Ectodermal cell (in vitro differentiated cells): ENCODE measurements at regions not wholly inside any gene's neighbourhood (a gene's known extent, or its start where the extent isn't known, plus 50 kb on each side); places are given as distances from the start of the nearest gene placed in this dataset.

Source experiments
- H3K27ac ChIP-seq: 2 replicates; pipeline ENCODE4 v1.7.0; 2013; ENCODE audit warnings: mild to moderate bottlenecking, low read depth, low read length; ENCODE audit not compliant: insufficient read depth, poor library complexity, severe bottlenecking
- H3K27me3 ChIP-seq: 2 replicates; pipeline ENCODE4 v1.7.0; 2013; ENCODE audit warnings: mild to moderate bottlenecking, low read length; ENCODE audit not compliant: insufficient read depth, control insufficient read depth, poor library complexity, severe bottlenecking
- H3K36me3 ChIP-seq: one replicate; pipeline ENCODE4 v1.7.0; 2013; ENCODE audit warnings: low read length; ENCODE audit not compliant: control insufficient read depth, insufficient read depth
- H3K4me1 ChIP-seq: one replicate; pipeline ENCODE4 v1.7.0; 2013; ENCODE audit warnings: low read length; ENCODE audit not compliant: control insufficient read depth, insufficient read depth
- H3K4me3 ChIP-seq: 2 replicates; pipeline ENCODE4 v1.7.0; 2013; ENCODE audit warnings: low read depth, low read length, control low read depth; ENCODE audit not compliant: insufficient read depth
- H3K9me3 ChIP-seq: 2 replicates; pipeline ENCODE4 v1.7.0; 2013; ENCODE audit warnings: mild to moderate bottlenecking, low read length, moderate library complexity; ENCODE audit not compliant: control insufficient read depth
- WGBS, 2 experiments: methylation state at CpG; one replicate each; pipeline ENCODE4 v1.1.7; 2013; ENCODE audit warnings: missing lambda C conversion rate in 2 of 2; 5-methylcytosine and 5-hydroxymethylcytosine counted together

DNA sequence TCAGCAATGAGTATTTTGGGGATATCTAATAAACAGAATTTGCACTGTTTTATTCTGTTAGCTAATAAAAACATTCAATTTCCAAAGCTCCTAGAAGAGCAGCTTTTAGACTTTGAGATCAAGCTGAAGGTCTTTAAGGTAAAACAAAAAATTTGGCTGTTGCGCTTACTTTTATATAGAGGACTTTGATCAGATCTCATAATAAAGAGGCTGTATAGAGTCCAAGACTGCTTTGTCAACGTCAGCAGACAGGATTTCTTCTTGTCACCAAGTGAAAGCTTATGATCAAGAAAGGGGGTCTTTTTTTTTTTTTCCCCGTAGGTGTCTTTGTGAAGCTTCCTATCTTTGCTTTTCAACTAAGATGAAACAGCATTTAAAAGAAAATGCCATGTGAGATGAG lies 556.5 kb upstream of the SLC35B3 start:
- Histone ChIP-seq H3K4me1 (no peaks in the 10 kb centered on the region), H3K27me3 (no peaks in the 10 kb centered on the region), H3K36me3 (no peaks in the 10 kb centered on the region), H3K4me3 (no peak overlapping the region), H3K27ac (no peak overlapping the region), H3K9me3 (no peaks in the 10 kb centered on the region)
- WGBS, 2 experiments, result 63 to 70% methylated on average over 2 to 3 of the region's 3 CpGs

DNA sequence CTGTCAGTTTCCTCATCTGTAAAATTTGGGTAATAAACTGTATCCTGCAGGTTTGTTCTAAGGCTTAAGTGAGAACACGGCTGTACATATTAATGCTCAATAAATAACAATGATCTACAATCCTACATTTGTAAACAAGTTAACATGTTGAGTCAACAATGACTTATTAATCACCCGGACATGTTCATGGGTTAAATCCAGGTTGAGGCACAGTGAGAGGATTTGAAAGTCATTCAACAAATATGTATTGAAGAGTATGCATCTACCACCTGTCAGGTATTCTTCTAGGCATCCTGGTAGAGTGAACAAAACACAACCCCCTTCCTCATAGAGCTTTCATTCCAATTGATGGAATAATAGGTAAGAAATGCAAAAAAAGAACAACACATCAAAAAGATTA lies 554.7 kb upstream of the SLC35B3 start:
- H3K36me3 ChIP-seq, result no peaks in the 10 kb centered on the region
- H3K27me3 ChIP-seq, result no peaks in the 10 kb centered on the region
- 83 to 100% methylated on average over 1 to 2 of the region's 2 CpGs for WGBS, 2 experiments

GRCh38 chr6:8983202-8983688 lies 547.9 kb upstream of the SLC35B3 start:
- Histone ChIP-seq H3K27ac (no peak overlapping the region), H3K36me3 (no peaks in the 10 kb centered on the region), H3K4me1 (peaks cover 5% of the 10 kb centered on the region), H3K27me3 (peaks cover 13% of the 10 kb centered on the region), H3K4me3 (no peak overlapping the region), H3K9me3 (no peaks in the 10 kb centered on the region)
- WGBS, 2 experiments, result 9 to 10% methylated on average over 10 of the region's 10 CpGs

More for the DNA sequence above, 554.7 kb upstream of the SLC35B3 start:
- Histone ChIP-seq H3K27ac (no peak overlapping the region), H3K4me1 (no peaks in the 10 kb centered on the region), H3K4me3 (no peak overlapping the region), H3K9me3 (no peaks in the 10 kb centered on the region)

- Histone ChIP-seq H3K27me3 (peaks cover 13% of the 10 kb centered on the region), H3K4me3 (no peak overlapping the region), H3K36me3 (no peaks in the 10 kb centered on the region), H3K27ac (no peak overlapping the region), H3K9me3 (no peaks in the 10 kb centered on the region), H3K4me1 (peaks cover 5% of the 10 kb centered on the region)
- WGBS, 2 experiments, result 82 to 84% methylated on average over 9 of the region's 9 CpGs
Measured at GRCh38 chr6:8982668-8983067, 547.3 kb upstream of the SLC35B3 start.

GRCh38 chr6:8973395-8973794 lies 538.0 kb upstream of the SLC35B3 start:
- no peak overlapping the region for H3K4me3 ChIP-seq
- no peak overlapping the region for H3K27ac ChIP-seq
- H3K36me3 ChIP-seq, result no peaks in the 10 kb centered on the region
- H3K27me3 ChIP-seq, result no peaks in the 10 kb centered on the region
- no peaks in the 10 kb centered on the region for H3K4me1 ChIP-seq
- H3K9me3 ChIP-seq, result no peaks in the 10 kb centered on the region

GRCh38 chr6:8969747-8970146 lies 534.4 kb upstream of the SLC35B3 start:
- Histone ChIP-seq H3K27ac (no peak overlapping the region), H3K4me3 (no peak overlapping the region), H3K4me1 (no peaks in the 10 kb centered on the region), H3K9me3 (no peaks in the 10 kb centered on the region), H3K27me3 (no peaks in the 10 kb centered on the region), H3K36me3 (no peaks in the 10 kb centered on the region)

GRCh38 chr6:8958894-8959511 lies 523.7 kb upstream of the SLC35B3 start:
- Histone ChIP-seq H3K36me3 (no peaks in the 10 kb centered on the region), H3K27ac (no peak overlapping the region), H3K4me3 (no peak overlapping the region), H3K27me3 (no peaks in the 10 kb centered on the region), H3K9me3 (no peaks in the 10 kb centered on the region), H3K4me1 (no peaks in the 10 kb centered on the region)

GRCh38 chr6:8953310-8953709 lies 518.0 kb upstream of the SLC35B3 start:
- Histone ChIP-seq H3K4me3 (no peak overlapping the region), H3K4me1 (no peaks in the 10 kb centered on the region), H3K27me3 (no peaks in the 10 kb centered on the region), H3K36me3 (no peaks in the 10 kb centered on the region), H3K9me3 (no peaks in the 10 kb centered on the region), H3K27ac (no peak overlapping the region)
- WGBS, 2 experiments, result 62 to 73% methylated on average over 2 of the region's 2 CpGs

DNA sequence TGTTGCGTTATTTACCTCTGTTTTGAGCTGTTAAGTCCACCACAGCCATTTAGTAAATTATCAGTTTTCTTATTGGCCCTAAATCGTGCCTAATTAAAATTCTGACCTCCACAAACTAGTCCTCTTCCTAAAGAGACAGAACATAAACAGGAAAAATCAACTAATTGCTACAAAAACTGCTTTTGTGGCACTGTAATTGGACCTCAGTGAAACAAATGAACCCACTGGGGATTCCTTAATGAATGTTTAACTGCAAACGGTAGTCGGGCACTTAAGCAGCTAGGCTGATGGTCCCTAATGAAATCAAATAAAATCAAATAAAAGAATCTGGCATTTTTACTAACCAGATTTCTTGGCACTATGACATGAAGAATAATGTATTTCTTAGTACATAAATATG lies 513.4 kb upstream of the SLC35B3 start:
- Histone ChIP-seq H3K27me3 (no peaks in the 10 kb centered on the region), H3K4me1 (no peaks in the 10 kb centered on the region), H3K36me3 (no peaks in the 10 kb centered on the region), H3K4me3 (no peak overlapping the region), H3K27ac (no peak overlapping the region), H3K9me3 (no peaks in the 10 kb centered on the region)
- WGBS, 2 experiments, result 88 to 92% methylated on average over 4 of the region's 4 CpGs

DNA sequence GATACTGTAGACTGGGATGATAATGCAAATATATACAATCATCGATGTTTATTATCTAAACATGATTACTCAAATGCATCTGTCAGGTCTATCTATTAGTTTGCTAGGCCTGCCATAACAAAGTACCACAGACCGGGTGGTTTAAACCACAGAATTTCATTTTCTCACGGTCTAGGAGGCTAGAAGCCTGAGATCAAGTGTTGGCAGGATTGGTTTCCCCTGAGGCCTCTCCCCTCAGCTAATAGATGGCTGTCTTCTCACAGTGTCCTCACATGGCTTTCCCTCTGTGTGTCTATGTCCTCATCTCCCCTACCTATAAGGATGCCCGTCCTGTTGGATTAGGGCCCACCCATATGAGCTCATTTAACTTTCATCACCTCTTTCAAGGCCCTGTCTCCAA lies 512.6 kb upstream of the SLC35B3 start:
- Histone ChIP-seq H3K27me3 (no peaks in the 10 kb centered on the region), H3K36me3 (no peaks in the 10 kb centered on the region), H3K9me3 (no peaks in the 10 kb centered on the region), H3K4me3 (no peak overlapping the region), H3K4me1 (no peaks in the 10 kb centered on the region), H3K27ac (no peak overlapping the region)
- 79 to 83% methylated on average over 4 of the region's 4 CpGs for WGBS, 2 experiments

GRCh38 chr6:8944548-8944947 lies 509.2 kb upstream of the SLC35B3 start:
- Histone ChIP-seq H3K9me3 (no peaks in the 10 kb centered on the region), H3K27me3 (no peaks in the 10 kb centered on the region), H3K36me3 (no peaks in the 10 kb centered on the region), H3K4me3 (no peak overlapping the region), H3K4me1 (no peaks in the 10 kb centered on the region), H3K27ac (no peak overlapping the region)
- WGBS, 2 experiments, result 80 to 85% methylated on average over 2 to 3 of the region's 3 CpGs
